ENCODE measurements at regions not wholly inside any gene's neighbourhood (a gene's known extent, or its start where the extent isn't known, plus 50 kb on each side); places are given as distances from the start of the nearest gene placed in this dataset.

GRCh38 chr6:118400582-118400981 is 147.5 kb upstream of the PLN start:
- Histone ChIP-seq H3K27ac (no peak overlapping the region), H3K36me3 (no peaks in the 10 kb centered on the region), H3K4me1 (peaks cover 6% of the 10 kb centered on the region), H3K9me3 (replicated peaks) (no peaks in the 10 kb centered on the region), H3K27me3 (no peaks in the 10 kb centered on the region), H3K4me3 (no peak overlapping the region)
- DNase-seq: no peak

DNA sequence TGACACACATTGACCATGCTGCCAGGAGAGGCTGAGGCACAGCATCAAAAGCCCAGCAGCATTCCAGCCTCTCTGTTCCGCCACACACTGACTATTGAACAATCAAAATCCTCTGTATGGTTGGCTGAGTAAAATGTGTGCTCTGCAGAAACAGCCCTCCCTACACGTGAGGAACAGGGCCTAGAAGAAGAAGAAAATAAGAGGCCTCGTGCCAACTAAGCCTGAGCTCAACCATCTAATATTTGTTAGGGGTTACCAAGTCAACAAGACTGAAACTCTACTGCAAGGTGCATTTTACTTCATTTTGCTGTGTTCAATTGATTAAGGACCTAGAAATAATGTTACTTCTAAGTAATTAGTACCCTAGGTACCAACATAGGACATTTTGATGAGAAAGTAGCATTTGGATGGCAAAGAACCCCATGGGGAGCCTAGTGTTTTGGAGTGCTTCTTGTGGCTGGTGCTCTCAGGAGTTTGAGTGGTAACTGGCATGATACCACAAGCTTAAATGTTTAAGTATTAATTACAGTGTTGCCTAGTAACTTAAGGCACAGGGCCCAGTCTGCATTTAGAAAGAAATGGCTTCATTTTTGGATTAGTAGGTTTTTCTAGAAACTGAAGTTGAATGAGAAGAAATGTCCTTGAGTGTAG is 146.6 kb upstream of the PLN start:
- Histone ChIP-seq H3K4me1 (peaks cover 6% of the 10 kb centered on the region), H3K27ac (no peak overlapping the region), H3K27me3 (no peaks in the 10 kb centered on the region), H3K9me3 (replicated peaks) (no peaks in the 10 kb centered on the region), H3K4me3 (no peak overlapping the region), H3K36me3 (no peaks in the 10 kb centered on the region)
- DNase-seq: no peak

DNA sequence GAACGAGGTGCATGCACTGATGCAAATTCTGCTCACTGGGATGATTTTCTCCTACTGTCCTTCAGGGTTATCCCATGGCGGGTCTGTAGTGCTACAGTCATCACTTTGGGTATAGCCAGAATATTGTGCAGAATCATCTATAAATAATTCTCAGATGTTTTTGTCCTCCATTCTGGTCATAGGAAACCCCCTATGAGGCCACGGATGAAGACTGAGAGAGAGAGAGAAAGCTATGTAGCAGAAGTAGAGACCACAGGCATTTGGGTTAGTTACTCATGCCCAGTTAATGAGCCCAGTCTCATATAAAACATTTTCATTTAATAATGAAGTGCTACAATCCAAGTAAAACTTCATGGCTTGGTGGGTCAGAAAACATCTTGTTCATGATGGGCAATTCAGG is 145.1 kb upstream of the PLN start:
- no peaks in the 10 kb centered on the region for H3K4me1 ChIP-seq
- H3K36me3 ChIP-seq: no peaks in the 10 kb centered on the region
- no peak overlapping the region for H3K4me3 ChIP-seq
- no peaks in the 10 kb centered on the region for H3K27me3 ChIP-seq
- DNase-seq: no peak
- H3K9me3 ChIP-seq (replicated peaks): no peaks in the 10 kb centered on the region
- no peak overlapping the region for H3K27ac ChIP-seq

GRCh38 chr6:118408863-118409262 is 139.2 kb upstream of the PLN start:
- no peak overlapping the region for H3K4me3 ChIP-seq
- DNase-seq: no peak
- no peaks in the 10 kb centered on the region for H3K27me3 ChIP-seq
- no peak overlapping the region for H3K27ac ChIP-seq
- no peaks in the 10 kb centered on the region for H3K4me1 ChIP-seq
- H3K36me3 ChIP-seq: no peaks in the 10 kb centered on the region
- no peaks in the 10 kb centered on the region for H3K9me3 ChIP-seq (replicated peaks)

- no peak for DNase-seq
These were observed 138.1 kb upstream of the PLN start for GRCh38 chr6:118410001-118410400.

More at GRCh38 chr6:118410001-118410400, 138.1 kb upstream of the PLN start:
- Histone ChIP-seq H3K4me3 (no peak overlapping the region), H3K36me3 (no peaks in the 10 kb centered on the region), H3K4me1 (no peaks in the 10 kb centered on the region), H3K9me3 (replicated peaks) (no peaks in the 10 kb centered on the region), H3K27me3 (no peaks in the 10 kb centered on the region), H3K27ac (no peak overlapping the region)

Measured in SJCRH30 (cell line).